ENCODE measurements at regions not wholly inside any gene's neighbourhood (a gene's known extent, or its start where the extent isn't known, plus 50 kb on each side); places are given as distances from the start of the nearest gene placed in this dataset.

DNA sequence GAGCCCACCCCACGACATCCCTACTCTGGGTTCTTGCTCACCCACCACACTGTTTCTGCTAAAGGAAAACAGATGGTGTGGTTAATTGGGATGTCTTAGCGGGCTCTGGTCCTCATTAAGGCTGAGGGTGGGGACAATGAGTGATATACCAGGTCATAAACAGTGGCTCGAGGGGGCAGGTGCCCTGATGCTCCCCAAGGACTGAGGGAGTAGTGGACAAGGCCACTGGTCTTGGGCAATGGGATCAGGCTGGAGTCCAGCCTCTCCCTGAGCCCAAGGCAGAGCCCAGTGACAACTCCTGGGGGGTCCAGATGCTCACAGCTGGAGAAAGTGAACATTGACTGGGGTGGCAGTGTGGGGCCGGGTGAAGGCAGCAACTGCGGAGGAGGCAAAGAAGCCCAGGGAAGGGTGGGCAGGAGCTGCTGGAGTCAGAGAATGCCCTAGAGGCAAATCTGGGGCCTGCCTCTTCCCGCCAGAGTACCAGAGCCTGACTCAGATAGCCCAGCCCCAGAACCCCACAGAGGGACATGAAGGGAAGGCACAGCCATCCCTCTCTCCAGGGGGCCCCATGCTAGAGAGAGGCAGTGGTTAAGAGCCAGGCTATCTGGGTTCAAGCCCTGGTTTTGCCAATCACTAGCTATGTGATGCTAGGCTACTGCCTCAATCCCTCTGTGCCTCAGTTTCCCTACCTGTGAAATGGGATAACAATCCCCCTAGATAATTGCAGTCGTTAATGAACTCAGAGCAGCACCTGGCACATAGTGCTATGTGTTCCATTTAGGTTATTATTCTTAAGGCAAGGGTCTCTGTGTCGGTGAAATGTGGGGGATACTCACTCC is 72.3 kb downstream of the MRPL14 start:
- Mint-ChIP-seq H3K4me1 (ENCODE audit: insufficient read depth, unreplicated experiment) (peaks cover 57% of the 10 kb centered on the region), H3K9me3 (ENCODE audit: unreplicated experiment) (no peaks in the 10 kb centered on the region), H3K27me3 (ENCODE audit: insufficient read depth, unreplicated experiment) (no peaks in the 10 kb centered on the region), H3K27ac (ENCODE audit: low read depth, unreplicated experiment) (peak overlapping the region; percentile 62), H3K36me3 (ENCODE audit: insufficient read depth, unreplicated experiment) (no peaks in the 10 kb centered on the region), H3K4me3 (ENCODE audit: unreplicated experiment) (no peak overlapping the region)
- BruUV-seq (replicated peaks), result no TSS peak
- intact Hi-C loops (cut with micrococcal nuclease), result no loop called here
- DNase-seq (ENCODE audit: unreplicated experiment), result peak; percentile 86
- POLR2A ChIA-PET, result interaction anchor here (0.6 to 1.0 kb wide), 2 partner anchors 284 to 386 kb away, joined by 3 read pairs; no protein-coding TSS in a partner anchor
- CTCF ChIA-PET, result no interaction called here
- TF ChIP-seq, protein P1, sequence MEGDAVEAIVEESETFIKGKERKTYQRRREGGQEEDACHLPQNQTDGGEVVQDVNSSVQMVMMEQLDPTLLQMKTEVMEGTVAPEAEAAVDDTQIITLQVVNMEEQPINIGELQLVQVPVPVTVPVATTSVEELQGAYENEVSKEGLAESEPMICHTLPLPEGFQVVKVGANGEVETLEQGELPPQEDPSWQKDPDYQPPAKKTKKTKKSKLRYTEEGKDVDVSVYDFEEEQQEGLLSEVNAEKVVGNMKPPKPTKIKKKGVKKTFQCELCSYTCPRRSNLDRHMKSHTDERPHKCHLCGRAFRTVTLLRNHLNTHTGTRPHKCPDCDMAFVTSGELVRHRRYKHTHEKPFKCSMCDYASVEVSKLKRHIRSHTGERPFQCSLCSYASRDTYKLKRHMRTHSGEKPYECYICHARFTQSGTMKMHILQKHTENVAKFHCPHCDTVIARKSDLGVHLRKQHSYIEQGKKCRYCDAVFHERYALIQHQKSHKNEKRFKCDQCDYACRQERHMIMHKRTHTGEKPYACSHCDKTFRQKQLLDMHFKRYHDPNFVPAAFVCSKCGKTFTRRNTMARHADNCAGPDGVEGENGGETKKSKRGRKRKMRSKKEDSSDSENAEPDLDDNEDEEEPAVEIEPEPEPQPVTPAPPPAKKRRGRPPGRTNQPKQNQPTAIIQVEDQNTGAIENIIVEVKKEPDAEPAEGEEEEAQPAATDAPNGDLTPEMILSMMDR (IDR thresholded peaks at IDR 0.05; ENCODE audit: unreplicated experiment), result no peak

DNA sequence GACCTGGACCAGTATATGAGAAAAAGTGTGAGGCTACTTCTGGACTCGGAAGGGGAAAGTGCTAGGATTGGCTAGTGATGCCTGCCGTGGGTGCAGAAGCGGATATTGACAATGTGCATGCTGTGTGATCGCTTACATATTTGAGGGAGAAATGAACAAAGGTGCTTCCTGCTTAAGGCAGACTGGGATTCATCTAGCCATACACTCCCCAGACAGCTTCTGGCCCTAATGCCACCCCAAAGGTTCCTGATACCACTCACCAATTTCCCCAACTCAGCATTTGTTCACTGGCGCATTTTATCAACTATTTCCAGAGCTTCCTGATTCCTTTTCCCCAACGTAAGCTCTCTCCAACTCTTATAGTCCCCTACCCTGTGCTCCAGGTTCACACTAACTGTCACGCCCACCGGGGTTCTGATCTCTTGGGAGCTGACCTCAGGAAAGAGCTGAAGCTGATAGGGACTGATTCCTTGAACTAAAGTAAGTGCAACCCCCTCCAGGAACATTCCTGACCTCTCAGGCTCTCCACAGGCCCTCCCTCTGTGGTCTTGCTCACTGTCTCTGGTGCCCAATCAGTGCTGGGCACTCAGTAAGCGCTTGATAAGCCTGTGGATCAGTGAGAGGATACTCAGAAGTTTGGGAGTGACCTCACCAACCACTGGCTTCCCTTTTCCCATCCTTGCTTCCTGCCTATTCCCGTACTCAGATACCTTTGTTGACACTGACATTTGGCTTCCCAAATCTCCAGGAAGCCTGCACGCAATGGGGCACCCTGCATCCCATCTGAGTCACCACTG is 73.3 kb downstream of the MRPL14 start:
- Mint-ChIP-seq H3K4me3 (ENCODE audit: unreplicated experiment) (no peak overlapping the region), H3K27ac (ENCODE audit: low read depth, unreplicated experiment) (peak overlapping the region; percentile 62), H3K36me3 (ENCODE audit: insufficient read depth, unreplicated experiment) (no peaks in the 10 kb centered on the region), H3K4me1 (ENCODE audit: insufficient read depth, unreplicated experiment) (peaks cover 52% of the 10 kb centered on the region), H3K27me3 (ENCODE audit: insufficient read depth, unreplicated experiment) (no peaks in the 10 kb centered on the region), H3K9me3 (ENCODE audit: unreplicated experiment) (no peaks in the 10 kb centered on the region)
- intact Hi-C loops (cut with micrococcal nuclease), result no loop called here
- ChIA-PET POLR2A (interaction anchor here (1.0 kb wide), 1 partner anchor 283 kb away, joined by 3 read pairs; no protein-coding TSS in a partner anchor), CTCF (interaction anchor here (0.6 kb wide), 2 partner anchors 125 to 172 kb away, joined by 3 to 4 read pairs; no protein-coding TSS in a partner anchor)
- TF ChIP-seq, protein P1 (IDR thresholded peaks at IDR 0.05; ENCODE audit: unreplicated experiment), result no peak
- no TSS peak for BruUV-seq (replicated peaks)
- DNase-seq (ENCODE audit: unreplicated experiment), result peak; percentile 94

DNA sequence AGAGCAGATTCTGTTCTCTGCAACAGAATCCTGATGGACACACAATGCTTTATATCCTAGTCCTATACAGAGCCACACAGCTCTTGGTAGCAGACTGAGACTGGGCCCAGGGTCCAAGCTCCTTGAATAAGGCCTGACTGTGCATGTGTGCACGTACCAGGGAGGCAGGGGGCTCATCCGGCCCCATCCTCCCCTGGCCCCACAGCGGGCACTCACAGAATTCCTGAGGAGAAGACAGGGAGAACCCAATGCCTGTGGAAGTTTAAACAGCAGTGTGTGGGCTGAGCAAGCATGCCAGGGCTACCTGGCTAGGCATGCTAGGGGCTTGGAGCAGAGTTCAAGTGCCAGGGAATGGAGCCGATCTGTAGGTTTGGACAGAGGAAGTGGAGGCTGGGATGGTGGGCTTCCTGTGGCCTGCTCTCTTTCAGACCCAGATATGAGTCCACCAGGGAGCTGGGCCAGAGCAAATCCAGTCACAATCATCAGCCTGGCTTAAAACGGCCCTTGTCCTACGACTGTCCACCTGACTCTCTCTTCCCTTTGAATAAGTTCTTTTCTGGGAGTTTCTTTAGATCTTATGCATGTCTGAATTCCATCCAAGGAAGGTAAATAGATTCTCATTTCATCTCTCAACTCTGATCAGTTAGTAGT is 74.0 kb downstream of the MRPL14 start:
- CTCF ChIA-PET, result interaction anchor here (0.6 to 0.7 kb wide), 3 partner anchors 126 to 204 kb away, joined by 3 to 4 read pairs (median 3); no protein-coding TSS in a partner anchor
- no TSS peak for BruUV-seq (replicated peaks)
- H3K36me3 Mint-ChIP-seq (ENCODE audit: insufficient read depth, unreplicated experiment), result no peaks in the 10 kb centered on the region
- no peaks in the 10 kb centered on the region for H3K9me3 Mint-ChIP-seq (ENCODE audit: unreplicated experiment)
- TF ChIP-seq, protein P1 (IDR thresholded peaks at IDR 0.05; ENCODE audit: unreplicated experiment), result no peak
- POLR2A ChIA-PET, result interaction anchor here (0.6 to 1.8 kb wide), 5 partner anchors 8 to 594 kb away, joined by 3 to 5 read pairs (median 3); no protein-coding TSS in a partner anchor
- no peak for DNase-seq (ENCODE audit: unreplicated experiment)
- intact Hi-C loops (cut with micrococcal nuclease), result no loop called here
- no peak overlapping the region for H3K4me3 Mint-ChIP-seq (ENCODE audit: unreplicated experiment)
- H3K27ac Mint-ChIP-seq (ENCODE audit: low read depth, unreplicated experiment), result no peak overlapping the region
- peaks cover 46% of the 10 kb centered on the region for H3K4me1 Mint-ChIP-seq (ENCODE audit: insufficient read depth, unreplicated experiment)
- no peaks in the 10 kb centered on the region for H3K27me3 Mint-ChIP-seq (ENCODE audit: insufficient read depth, unreplicated experiment)

All from MCF 10A (cell line).